NOMO-1 treated with DMSO at 0.1 percent for 48 hours (cell line): ENCODE measurements at regions not wholly inside any gene's neighbourhood (a gene's known extent, or its start where the extent isn't known, plus 50 kb on each side); places are given as distances from the start of the nearest gene placed in this dataset.
A peak's percentile ranks its signal among the peaks of the same experiment; 100 is the strongest.

Source experiments
- DNase-seq: peaks from one replicate; lab custom pipeline; 2025; ENCODE audit not compliant: unreplicated experiment; lab: John Stamatoyannopoulos, UW

DNA sequence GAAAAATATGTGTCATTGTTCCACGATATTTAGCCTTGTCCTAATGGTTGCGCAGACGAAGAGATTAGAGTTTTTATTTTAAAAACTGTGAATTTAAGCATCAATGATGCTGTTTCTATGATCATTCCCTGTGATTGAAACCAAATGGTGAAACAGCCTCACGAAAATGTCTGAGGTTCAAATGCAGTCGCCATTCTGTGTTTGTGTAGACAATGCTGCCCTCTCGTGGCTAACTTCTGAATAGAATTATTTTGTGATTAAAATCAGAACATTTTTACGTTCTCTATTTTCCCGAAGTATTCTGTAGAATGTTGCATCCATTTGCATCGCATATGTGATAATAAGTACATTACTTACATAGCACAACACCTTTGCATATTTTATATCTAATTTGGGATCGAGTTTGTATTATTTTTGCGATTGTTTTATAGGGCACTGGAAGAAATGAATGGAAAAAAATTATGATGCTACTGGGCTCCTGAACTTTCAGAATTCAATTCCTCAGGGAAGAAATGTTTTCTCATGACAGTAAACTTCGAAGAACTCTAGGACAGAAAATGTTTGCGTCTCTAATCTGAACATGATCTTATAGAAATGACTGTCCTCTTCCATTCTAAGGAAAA, 54.8 kb upstream of the CREB1 start:
- peak; percentile 49 for DNase-seq

GRCh38 chr2:207475546-207475945, 54.2 kb upstream of the CREB1 start:
- no peak for DNase-seq

DNA sequence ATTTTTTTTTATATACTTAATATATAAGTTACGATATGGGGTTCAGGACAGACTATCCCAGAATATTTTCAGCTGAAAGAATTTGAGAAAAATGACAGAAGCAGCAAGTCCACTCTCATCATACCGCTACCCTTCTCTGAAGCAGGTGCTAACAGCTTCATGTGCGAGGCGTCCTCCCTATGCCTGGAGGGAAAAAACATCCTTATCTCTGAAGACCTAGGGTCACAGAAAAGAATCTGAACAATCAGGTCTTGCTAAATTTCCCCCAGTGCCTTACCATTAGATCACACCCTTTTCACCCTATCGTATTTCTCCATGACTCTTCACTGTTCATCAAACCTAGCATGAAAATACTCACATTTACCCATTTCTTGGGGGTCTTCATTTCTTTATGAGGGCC, 51.9 kb upstream of the CREB1 start:
- DNase-seq, result no peak

DNA sequence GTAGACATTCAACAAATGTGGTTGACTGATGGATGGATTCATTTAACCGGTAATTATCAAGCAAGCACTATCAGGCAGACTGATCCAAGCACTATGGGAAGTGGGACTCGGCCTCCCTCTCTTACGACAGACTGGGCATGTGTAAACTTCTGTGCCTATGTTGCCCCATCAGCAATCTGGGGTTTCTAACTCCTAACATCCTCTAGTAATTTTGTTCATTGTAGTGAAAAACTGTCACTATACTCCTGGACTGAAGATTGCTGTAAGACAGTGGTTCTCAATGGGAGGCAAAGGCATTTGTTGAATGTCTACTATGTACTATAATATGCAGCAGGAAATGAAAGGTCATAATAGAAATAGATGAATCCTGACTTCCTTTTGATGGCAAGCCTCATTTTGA, 51.2 kb upstream of the CREB1 start:
- peak; percentile 62 for DNase-seq

DNA sequence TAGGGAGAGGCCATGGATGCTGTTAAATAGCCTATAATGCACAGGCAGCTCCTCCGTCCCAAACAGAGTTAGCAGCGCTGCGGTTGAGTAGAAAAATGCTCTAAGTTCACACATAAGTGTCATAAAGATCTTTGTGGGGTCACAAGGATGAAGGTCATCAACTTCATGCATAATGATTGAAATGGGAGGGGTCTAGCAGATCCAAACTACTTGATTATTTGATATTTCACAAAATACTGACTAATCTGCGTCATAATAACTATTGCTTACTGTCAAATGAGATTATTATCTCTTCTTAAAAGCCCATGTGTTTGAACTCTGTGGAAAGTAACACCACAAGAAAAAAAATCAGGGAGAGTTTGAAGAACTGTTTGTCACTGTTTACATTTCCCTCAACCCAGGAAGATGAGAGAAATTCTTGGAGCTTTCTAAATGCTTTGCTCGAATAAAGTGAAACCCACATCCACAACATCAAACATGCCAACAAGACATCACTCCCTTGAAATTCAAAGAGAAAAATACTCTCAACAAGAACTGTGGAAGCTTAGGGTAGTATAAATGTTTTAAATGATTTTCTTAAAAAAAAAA, 50.5 kb upstream of the CREB1 start:
- DNase-seq, result no peak
